Activated CD8-positive, alpha-beta T cell treated with anti-CD3 and anti-CD28 coated beads for 36 hours (primary cell): ENCODE measurements at regions not wholly inside any gene's neighbourhood (a gene's known extent, or its start where the extent isn't known, plus 50 kb on each side); places are given as distances from the start of the nearest gene placed in this dataset.

Experiments used
- ATAC-seq: fragments of 200-7000 bp; cut with Tn5 transposase; one replicate; pipeline ENCODE4 v1.10.0; 2021; ENCODE audit warnings: mild to moderate bottlenecking, moderate library complexity
- CTCF ChIA-PET: fragments of 350-600 bp; sonication (Branson Sonifier 250); formaldehyde crosslinking; loops from one replicate; lab custom pipeline; 2021; ENCODE audit warnings: antibody characterized with exemption; lab: Charles Lee
- POLR2A ChIA-PET: fragments of 350-600 bp; sonication (Branson Sonifier 250); formaldehyde crosslinking; loops from one replicate; lab custom pipeline; 2021; ENCODE audit warnings: antibody characterized with exemption; lab: Charles Lee
- DNase-seq: peaks from one replicate; pipeline ENCODE4 v3.0.0-alpha.2; 2020
- H3K27ac Mint-ChIP-seq: one replicate; pipeline ENCODE4 v1.8.0; 2021; ENCODE audit warnings: mild to moderate bottlenecking, mixed read lengths
- H3K27me3 Mint-ChIP-seq: one replicate; pipeline ENCODE4 v1.8.0; 2021; ENCODE audit warnings: mixed read lengths
- H3K36me3 Mint-ChIP-seq: one replicate; pipeline ENCODE4 v1.8.0; 2021; ENCODE audit warnings: low read depth, mixed read lengths
- H3K4me1 Mint-ChIP-seq: one replicate; pipeline ENCODE4 v1.8.0; 2021; ENCODE audit warnings: low read depth, mixed read lengths
- H3K4me3 Mint-ChIP-seq: one replicate; pipeline ENCODE4 v1.8.0; 2021; ENCODE audit warnings: mild to moderate bottlenecking, moderate library complexity, mixed read lengths
- H3K9me3 Mint-ChIP-seq: one replicate; pipeline ENCODE4 v1.8.0; 2021; ENCODE audit warnings: mixed read lengths
- intact Hi-C: fragments of 100-400 bp; cut with micrococcal nuclease; formaldehyde crosslinking; loops from one replicate; pipeline ENCODE4 v1.10.0; 2022
- TF ChIP-seq, protein P1 (sequence below): fragments of 200-600 bp; IDR thresholded peaks from one replicate; pipeline ENCODE4 v1.8.0; 2022; ENCODE audit warnings: antibody characterized with exemption, mild to moderate bottlenecking

DNA sequence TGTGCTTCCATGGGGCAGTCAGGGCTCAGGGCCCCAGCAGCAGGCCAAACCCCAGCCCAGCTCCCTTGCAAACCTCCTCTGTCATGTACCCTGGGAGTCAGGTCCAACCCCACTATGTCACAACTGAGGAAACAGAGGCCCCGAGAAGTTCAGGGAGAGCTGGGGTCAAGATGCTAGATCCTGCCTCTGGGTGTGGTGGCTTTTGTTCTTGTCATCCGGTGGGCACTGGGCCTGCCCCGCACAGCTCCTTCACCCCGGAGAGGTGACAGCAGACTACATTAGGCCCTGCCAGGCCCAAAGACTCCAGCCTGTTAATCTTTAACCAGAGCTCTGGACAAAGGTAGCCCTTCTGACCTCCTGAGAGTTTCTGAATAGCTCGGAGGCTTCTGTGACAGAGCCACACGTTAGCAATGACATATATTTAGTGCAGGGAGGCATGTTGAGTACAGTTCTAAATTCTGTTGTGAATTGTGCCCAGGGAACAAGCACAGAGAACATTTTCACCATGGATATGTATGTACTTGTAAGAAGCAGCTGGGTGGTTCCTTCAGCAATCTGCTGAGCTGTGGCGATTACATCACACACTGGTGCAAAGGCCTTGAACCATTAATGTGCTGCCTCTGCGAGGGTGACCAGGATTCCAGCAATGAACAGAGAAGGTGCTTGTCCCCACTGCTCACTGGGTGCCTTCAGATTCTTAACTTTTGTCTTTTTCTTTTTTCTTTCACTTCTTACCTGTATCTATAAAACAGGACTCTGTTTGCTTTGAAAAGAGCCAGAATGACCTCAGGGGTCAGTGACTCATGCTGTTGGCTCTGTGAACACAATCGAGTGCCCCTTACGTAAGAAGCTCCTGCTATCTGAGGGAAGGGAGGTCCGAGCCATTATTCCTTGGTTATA lies 102.8 kb downstream of the RHOU start:
- Mint-ChIP-seq H3K36me3 (no peaks in the 10 kb centered on the region), H3K9me3 (peaks cover 6% of the 10 kb centered on the region), H3K4me1 (no peaks in the 10 kb centered on the region), H3K27me3 (peaks cover 2% of the 10 kb centered on the region), H3K4me3 (no peak overlapping the region), H3K27ac (no peak overlapping the region)
- no peak for DNase-seq
- TF ChIP-seq, protein P1, sequence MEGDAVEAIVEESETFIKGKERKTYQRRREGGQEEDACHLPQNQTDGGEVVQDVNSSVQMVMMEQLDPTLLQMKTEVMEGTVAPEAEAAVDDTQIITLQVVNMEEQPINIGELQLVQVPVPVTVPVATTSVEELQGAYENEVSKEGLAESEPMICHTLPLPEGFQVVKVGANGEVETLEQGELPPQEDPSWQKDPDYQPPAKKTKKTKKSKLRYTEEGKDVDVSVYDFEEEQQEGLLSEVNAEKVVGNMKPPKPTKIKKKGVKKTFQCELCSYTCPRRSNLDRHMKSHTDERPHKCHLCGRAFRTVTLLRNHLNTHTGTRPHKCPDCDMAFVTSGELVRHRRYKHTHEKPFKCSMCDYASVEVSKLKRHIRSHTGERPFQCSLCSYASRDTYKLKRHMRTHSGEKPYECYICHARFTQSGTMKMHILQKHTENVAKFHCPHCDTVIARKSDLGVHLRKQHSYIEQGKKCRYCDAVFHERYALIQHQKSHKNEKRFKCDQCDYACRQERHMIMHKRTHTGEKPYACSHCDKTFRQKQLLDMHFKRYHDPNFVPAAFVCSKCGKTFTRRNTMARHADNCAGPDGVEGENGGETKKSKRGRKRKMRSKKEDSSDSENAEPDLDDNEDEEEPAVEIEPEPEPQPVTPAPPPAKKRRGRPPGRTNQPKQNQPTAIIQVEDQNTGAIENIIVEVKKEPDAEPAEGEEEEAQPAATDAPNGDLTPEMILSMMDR: no peak
- ChIA-PET POLR2A (no interaction called here), CTCF (interaction anchor here (1.0 kb wide), 1 partner anchor 11 kb away, joined by 3 read pairs; no protein-coding TSS in a partner anchor)
- intact Hi-C loops: no loop called here
- no peak for ATAC-seq

- no peak for ATAC-seq
- intact Hi-C loops: no loop called here
- peaks cover 8% of the 10 kb centered on the region for H3K9me3 Mint-ChIP-seq
- no peaks in the 10 kb centered on the region for H3K4me1 Mint-ChIP-seq
- H3K27me3 Mint-ChIP-seq: no peaks in the 10 kb centered on the region
- TF ChIP-seq, protein P1: no peak
- CTCF ChIA-PET: interaction anchor here (1.0 kb wide), 1 partner anchor 11 kb away, joined by 3 read pairs; no protein-coding TSS in a partner anchor
- no peak overlapping the region for H3K27ac Mint-ChIP-seq
- POLR2A ChIA-PET: no interaction called here
- H3K4me3 Mint-ChIP-seq: no peak overlapping the region
- H3K36me3 Mint-ChIP-seq: no peaks in the 10 kb centered on the region
- DNase-seq: no peak
Observed at GRCh38 chr1:228838717-228839500, 103.6 kb downstream of the RHOU start.

DNA sequence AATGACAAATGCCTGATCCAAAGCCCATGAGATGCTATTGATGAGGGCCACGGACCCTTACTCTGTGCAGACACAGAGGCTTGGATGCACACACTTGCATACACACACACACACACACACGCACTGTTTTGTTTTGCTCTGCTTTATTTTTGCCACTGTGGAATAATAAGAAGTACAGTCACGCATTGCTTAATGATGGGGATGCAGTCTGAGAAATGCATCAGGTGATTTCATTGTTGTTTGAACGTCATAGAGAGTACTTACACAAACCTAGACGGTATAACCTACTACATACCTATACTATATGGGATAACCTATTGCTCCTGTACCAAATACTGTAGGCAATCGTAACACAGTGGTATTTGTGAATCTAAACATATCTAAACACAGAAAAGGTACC lies 104.4 kb downstream of the RHOU start:
- ChIA-PET POLR2A (no interaction called here), CTCF (no interaction called here)
- H3K4me1 Mint-ChIP-seq: no peaks in the 10 kb centered on the region
- DNase-seq: no peak
- H3K27ac Mint-ChIP-seq: no peak overlapping the region
- no peaks in the 10 kb centered on the region for H3K36me3 Mint-ChIP-seq
- H3K4me3 Mint-ChIP-seq: no peak overlapping the region
- intact Hi-C loops: no loop called here
- no peaks in the 10 kb centered on the region for H3K27me3 Mint-ChIP-seq
- no peak for ATAC-seq
- TF ChIP-seq, protein P1: no peak
- peaks cover 8% of the 10 kb centered on the region for H3K9me3 Mint-ChIP-seq

DNA sequence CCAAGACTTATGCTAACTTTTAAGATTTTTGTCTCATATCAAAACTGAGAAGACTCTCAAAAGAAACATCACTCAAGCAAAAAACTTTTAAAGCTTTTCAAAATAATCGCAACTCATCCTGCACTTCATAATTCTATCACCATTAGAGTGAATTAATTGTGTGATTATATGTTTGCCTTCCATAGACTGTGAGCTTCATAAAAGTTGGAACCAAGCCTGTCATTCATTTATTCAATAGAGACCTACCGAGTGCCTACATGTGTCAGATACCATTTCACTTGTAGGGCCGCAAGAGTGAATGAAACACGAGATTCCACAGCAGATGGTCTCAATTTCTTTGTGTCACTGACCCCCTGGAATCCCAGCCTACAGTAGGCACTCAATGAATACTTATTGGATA lies 106.4 kb downstream of the RHOU start:
- Mint-ChIP-seq H3K36me3 (no peaks in the 10 kb centered on the region), H3K27me3 (no peaks in the 10 kb centered on the region), H3K4me3 (no peak overlapping the region), H3K9me3 (peaks cover 8% of the 10 kb centered on the region), H3K4me1 (no peaks in the 10 kb centered on the region), H3K27ac (no peak overlapping the region)
- intact Hi-C loops: no loop called here
- ATAC-seq (no peak), DNase-seq (no peak)
- TF ChIP-seq, protein P1: no peak
- CTCF ChIA-PET: interaction anchor here (0.8 kb wide), 1 partner anchor 47 kb away, joined by 3 read pairs; no protein-coding TSS in a partner anchor
- POLR2A ChIA-PET: interaction anchor here (1.0 kb wide), 1 partner anchor 96 kb away, joined by 3 read pairs; no protein-coding TSS in a partner anchor
